H9 (cell line): ENCODE measurements at regions not wholly inside any gene's neighbourhood (a gene's known extent, or its start where the extent isn't known, plus 50 kb on each side); places are given as distances from the start of the nearest gene placed in this dataset.

ENCODE experiments used
- DNase-seq: peaks from one replicate; pipeline ENCODE4 v3.0.0-alpha.2; 2017
- H2AFZ ChIP-seq: one replicate; pipeline ENCODE4 v1.6.1; 2013; ENCODE audit warnings: mild to moderate bottlenecking, low read length, control low read depth, moderate library complexity
- H2AK5ac ChIP-seq: 2 replicates; pipeline ENCODE4 v1.6.1; 2013; ENCODE audit warnings: low read length, control low read depth, mixed read lengths; ENCODE audit not compliant: insufficient read length
- H2BK120ac ChIP-seq: one replicate; pipeline ENCODE4 v1.6.1; 2013; ENCODE audit warnings: low read depth, mild to moderate bottlenecking, low read length, control low read depth, inconsistent platforms; ENCODE audit not compliant: poor library complexity, severe bottlenecking
- H2BK12ac ChIP-seq: 2 replicates; pipeline ENCODE4 v1.6.1; 2013; ENCODE audit warnings: low read length, control low read depth, mixed read lengths, low read depth; ENCODE audit not compliant: insufficient read length
- H2BK15ac ChIP-seq: 2 replicates; pipeline ENCODE4 v1.6.1; 2013; ENCODE audit warnings: low read depth, low read length, control low read depth
- H2BK20ac ChIP-seq: one replicate; pipeline ENCODE4 v1.6.1; 2013; ENCODE audit warnings: low read depth, mild to moderate bottlenecking, low read length, control low read depth, inconsistent platforms; ENCODE audit not compliant: poor library complexity, severe bottlenecking
- H2BK5ac ChIP-seq: 2 replicates; pipeline ENCODE4 v1.6.1; 2013; ENCODE audit warnings: low read length, control low read depth, mixed read lengths; ENCODE audit not compliant: insufficient read length
- H3K14ac ChIP-seq: 2 replicates; pipeline ENCODE4 v1.6.1; 2013; ENCODE audit warnings: low read length, control low read depth; ENCODE audit not compliant: insufficient read depth
- H3K18ac ChIP-seq: 2 replicates; pipeline ENCODE4 v1.6.1; 2013; ENCODE audit warnings: low read depth, mild to moderate bottlenecking, mixed read lengths, low read length, control low read depth; ENCODE audit not compliant: insufficient read length
- H3K23ac ChIP-seq: 2 replicates; pipeline ENCODE4 v1.6.1; 2013; ENCODE audit warnings: low read length, control low read depth, mixed read lengths, low read depth; ENCODE audit not compliant: insufficient read length
- H3K23me2 ChIP-seq: 2 replicates; pipeline ENCODE4 v1.6.1; 2013; ENCODE audit warnings: low read depth, mild to moderate bottlenecking, mixed read lengths, low read length, control low read depth; ENCODE audit not compliant: insufficient read length, poor library complexity, severe bottlenecking
- H3K27ac ChIP-seq: 2 replicates; pipeline ENCODE4 v1.5.1; 2013; ENCODE audit warnings: low read length, control low read depth, mixed read lengths, low read depth; ENCODE audit not compliant: insufficient read length
- H3K27me3 ChIP-seq: 2 replicates; pipeline ENCODE4 v1.6.1; 2013; ENCODE audit warnings: low read length, control low read depth, inconsistent platforms; ENCODE audit not compliant: insufficient read depth
- H3K4ac ChIP-seq: 2 replicates; pipeline ENCODE4 v1.6.1; 2013; ENCODE audit warnings: low read depth, mild to moderate bottlenecking, control low read depth, inconsistent platforms, low read length, moderate library complexity
- H3K4me1 ChIP-seq: 2 replicates; pipeline ENCODE4 v1.6.1; 2013; ENCODE audit warnings: low read length, control low read depth, inconsistent platforms; ENCODE audit not compliant: insufficient read depth
- H3K4me2 ChIP-seq: 2 replicates; pipeline ENCODE4 v1.6.1; 2013; ENCODE audit warnings: low read length, control low read depth, mixed read lengths; ENCODE audit not compliant: insufficient read length, insufficient read depth
- H3K56ac ChIP-seq: 2 replicates; pipeline ENCODE4 v1.6.1; 2013; ENCODE audit warnings: low read depth, mild to moderate bottlenecking, mixed read lengths, low read length, control low read depth; ENCODE audit not compliant: insufficient read length
- H3K79me1 ChIP-seq: 2 replicates; pipeline ENCODE4 v1.6.1; 2013; ENCODE audit warnings: low read depth, mild to moderate bottlenecking, moderate library complexity, low read length, control low read depth, inconsistent platforms; ENCODE audit not compliant: insufficient read depth, poor library complexity, severe bottlenecking
- H3K79me2 ChIP-seq: 2 replicates; pipeline ENCODE4 v1.6.1; 2013; ENCODE audit warnings: low read length, control low read depth, inconsistent platforms; ENCODE audit not compliant: insufficient read depth
- H3K9ac ChIP-seq: 2 replicates; pipeline ENCODE4 v1.6.1; 2013; ENCODE audit warnings: low read length, control low read depth, mixed read lengths; ENCODE audit not compliant: insufficient read length; ENCODE audit errors: extremely low read depth
- H3K9me3 ChIP-seq: one replicate; pipeline ENCODE4 v1.6.1; 2013; ENCODE audit warnings: low read depth, low read length, inconsistent platforms; ENCODE audit not compliant: control insufficient read depth
- H3T11ph ChIP-seq: one replicate; pipeline ENCODE4 v1.6.1; 2013; ENCODE audit warnings: mild to moderate bottlenecking, low read length, control low read depth, inconsistent platforms
- H4K20me1 ChIP-seq: one replicate; pipeline ENCODE4 v1.6.1; 2013; ENCODE audit not compliant: control insufficient read depth, insufficient read length, insufficient read depth
- H4K5ac ChIP-seq: 2 replicates; pipeline ENCODE4 v1.6.1; 2013; ENCODE audit warnings: low read depth, mild to moderate bottlenecking, mixed read lengths, low read length, control low read depth; ENCODE audit not compliant: insufficient read length
- H4K8ac ChIP-seq: replicated peaks from 2 replicates; pipeline ENCODE4 v1.6.1; 2013; ENCODE audit warnings: low read length, control low read depth, mixed read lengths, low read depth; ENCODE audit not compliant: insufficient read length
- H4K91ac ChIP-seq: 2 replicates; pipeline ENCODE4 v1.6.1; 2013; ENCODE audit warnings: low read depth, mild to moderate bottlenecking, moderate library complexity, mixed read lengths, low read length, control low read depth; ENCODE audit not compliant: insufficient read length
- H3K27ac Mint-ChIP-seq, 3 experiments: 2 replicates in 2 of 3; 3 replicates in 1 of 3; pipeline ENCODE4 v1.8.0; 2020 to 2021; ENCODE audit warnings: mixed read lengths in 3 of 3, mild to moderate bottlenecking in 1 of 3, moderate library complexity in 1 of 3
- H3K27me3 Mint-ChIP-seq: 2 replicates; pipeline ENCODE4 v1.8.0; 2021; ENCODE audit warnings: low read depth, mild to moderate bottlenecking, moderate library complexity, mixed read lengths
- H3K36me3 Mint-ChIP-seq, 3 experiments: 2 replicates in 2 of 3; 3 replicates in 1 of 3; pipeline ENCODE4 v1.8.0; 2020 to 2021; ENCODE audit warnings: low read depth in 3 of 3, mixed read lengths in 3 of 3; ENCODE audit not compliant: insufficient read depth in 1 of 3
- H3K4me1 Mint-ChIP-seq, 2 experiments: 2 replicates each; pipeline ENCODE4 v1.8.0; 2020; ENCODE audit warnings: mixed read lengths in 2 of 2
- H3K4me3 Mint-ChIP-seq, 2 experiments: 2 replicates in 1 of 2; 3 replicates in 1 of 2; pipeline ENCODE4 v1.8.0; 2020 to 2021; ENCODE audit warnings: mild to moderate bottlenecking in 2 of 2, mixed read lengths in 2 of 2, moderate library complexity in 1 of 2
- H3K9me3 Mint-ChIP-seq, 2 experiments: 2 replicates in 1 of 2; 3 replicates in 1 of 2; pipeline ENCODE4 v1.8.0; 2020; ENCODE audit warnings: mild to moderate bottlenecking in 2 of 2, mixed read lengths in 2 of 2, moderate library complexity in 1 of 2
- WGBS: extraction: QIAGEN DNeasy Blood & Tissue Kit; methylation state at CpG from one replicate; pipeline ENCODE4 v1.1.7; 2013; ENCODE audit warnings: missing lambda C conversion rate, low lambda C conversion rate, mixed read lengths; ENCODE audit not compliant: insufficient read length; ENCODE audit errors: extremely low coverage; 5-methylcytosine and 5-hydroxymethylcytosine counted together
- TF ChIP-seq, protein P1 (sequence below): fragments of 200-600 bp; sonication (generic); conservative IDR thresholded peaks from 3 replicates; pipeline ENCODE4 v1.8.0; 2021; ENCODE audit warnings: antibody characterized with exemption, mild to moderate bottlenecking

DNA sequence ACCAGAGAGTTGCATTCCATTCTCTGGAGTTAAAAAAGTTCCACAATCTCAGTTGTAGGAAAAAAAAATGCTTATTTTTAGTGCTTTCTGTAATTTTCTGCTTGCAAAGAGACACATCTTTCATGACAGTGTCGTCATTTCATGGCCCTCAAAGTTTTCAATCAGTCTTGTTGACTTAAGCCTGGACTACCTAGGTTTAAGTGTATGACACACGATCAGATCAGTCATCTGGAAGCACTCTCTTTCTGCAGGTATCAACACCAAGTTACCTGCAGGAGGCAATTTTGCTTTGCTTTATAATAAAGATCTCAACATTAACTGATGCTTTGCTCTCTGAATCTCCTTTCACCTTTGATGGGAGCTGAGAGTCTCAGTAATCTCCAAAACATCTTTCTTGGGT, 251.6 kb downstream of the BCAT1 start:
- Histone ChIP-seq H3K14ac (no peak overlapping the region), H3K27ac (no peak overlapping the region), H4K91ac (no peak overlapping the region), H3K4me2 (no peak overlapping the region), H3K27me3 (no peaks in the 10 kb centered on the region), H3K9me3 (no peaks in the 10 kb centered on the region), H2BK20ac (no peak overlapping the region), H2BK5ac (no peak overlapping the region), H2BK12ac (no peak overlapping the region), H3K79me1 (no peaks in the 10 kb centered on the region), H3K79me2 (no peaks in the 10 kb centered on the region), H2AFZ (no peak overlapping the region), H3T11ph (no peak overlapping the region), H4K20me1 (no peaks in the 10 kb centered on the region), H4K8ac (no peak overlapping the region), H2BK120ac (no peak overlapping the region), H3K56ac (no peak overlapping the region), H3K18ac (no peak overlapping the region), H3K23ac (no peak overlapping the region), H3K9ac (no peak overlapping the region), H3K23me2 (no peaks in the 10 kb centered on the region), H4K5ac (no peak overlapping the region), H2BK15ac (no peak overlapping the region), H3K4me1 (no peaks in the 10 kb centered on the region; the same call in 1 of the 2 replicates), H3K4ac (no peak overlapping the region), H2AK5ac (no peak overlapping the region)
- no CpG with 5 or more reads among the region's 2 CpGs for WGBS
- H3K4me3 Mint-ChIP-seq, result no peak overlapping the region
- TF ChIP-seq, protein P1, sequence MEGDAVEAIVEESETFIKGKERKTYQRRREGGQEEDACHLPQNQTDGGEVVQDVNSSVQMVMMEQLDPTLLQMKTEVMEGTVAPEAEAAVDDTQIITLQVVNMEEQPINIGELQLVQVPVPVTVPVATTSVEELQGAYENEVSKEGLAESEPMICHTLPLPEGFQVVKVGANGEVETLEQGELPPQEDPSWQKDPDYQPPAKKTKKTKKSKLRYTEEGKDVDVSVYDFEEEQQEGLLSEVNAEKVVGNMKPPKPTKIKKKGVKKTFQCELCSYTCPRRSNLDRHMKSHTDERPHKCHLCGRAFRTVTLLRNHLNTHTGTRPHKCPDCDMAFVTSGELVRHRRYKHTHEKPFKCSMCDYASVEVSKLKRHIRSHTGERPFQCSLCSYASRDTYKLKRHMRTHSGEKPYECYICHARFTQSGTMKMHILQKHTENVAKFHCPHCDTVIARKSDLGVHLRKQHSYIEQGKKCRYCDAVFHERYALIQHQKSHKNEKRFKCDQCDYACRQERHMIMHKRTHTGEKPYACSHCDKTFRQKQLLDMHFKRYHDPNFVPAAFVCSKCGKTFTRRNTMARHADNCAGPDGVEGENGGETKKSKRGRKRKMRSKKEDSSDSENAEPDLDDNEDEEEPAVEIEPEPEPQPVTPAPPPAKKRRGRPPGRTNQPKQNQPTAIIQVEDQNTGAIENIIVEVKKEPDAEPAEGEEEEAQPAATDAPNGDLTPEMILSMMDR, result no peak
- H3K36me3 Mint-ChIP-seq, result peaks cover 0 to 13% (median 0%) of the 10 kb centered on the region in 3 experiments; a peak in 3 of 7 replicates
- no peak for DNase-seq
- H3K9me3 Mint-ChIP-seq, result peaks cover 7 to 8% of the 10 kb centered on the region in 2 experiments; a peak in 3 of 5 replicates
- H3K4me1 Mint-ChIP-seq, result peaks cover 13 to 16% of the 10 kb centered on the region in 2 experiments
- no peaks in the 10 kb centered on the region for H3K27me3 Mint-ChIP-seq
- H3K27ac Mint-ChIP-seq, result 0 out of 7 replicates have a peak overlapping the region, but pooled peaks of 1 of the 3 experiments have one; percentile 22
